B cell (primary cell): ENCODE measurements at regions not wholly inside any gene's neighbourhood (a gene's known extent, or its start where the extent isn't known, plus 50 kb on each side); places are given as distances from the start of the nearest gene placed in this dataset.
"Not testable (repeated sequence)": the region's sequence is repeated elsewhere in the genome, so short reads cannot be mapped to it uniquely, and the experiment has no call there.

ENCODE experiments used
- ATAC-seq: fragments of 200-7000 bp; cut with Tn5 transposase; one replicate; pipeline ENCODE4 v1.10.0; 2021; ENCODE audit warnings: low read depth, mild to moderate bottlenecking, moderate number of reproducible peaks, moderate library complexity
- CTCF ChIA-PET: fragments of 350-600 bp; sonication (Branson Sonifier 250); formaldehyde crosslinking; loops from one replicate; lab custom pipeline; 2021; ENCODE audit warnings: antibody characterized with exemption, inconsistent platforms; lab: Charles Lee
- POLR2A ChIA-PET: fragments of 350-600 bp; sonication (Branson Sonifier 250); formaldehyde crosslinking; loops from one replicate; lab custom pipeline; 2021; ENCODE audit warnings: antibody characterized with exemption; lab: Charles Lee
- DNase-seq: peaks from one replicate; pipeline ENCODE4 v3.0.0; 2013
- H2AFZ ChIP-seq: 2 replicates; pipeline ENCODE4 v1.6.1; 2012; ENCODE audit warnings: mild to moderate bottlenecking, low read depth, low read length; ENCODE audit not compliant: insufficient read depth, poor library complexity, severe bottlenecking
- H3K27ac ChIP-seq, 2 donors: 1 replicate in 1 of 2; 2 replicates in 1 of 2; pipeline ENCODE4 v1.5.1; 2012 to 2013; ENCODE audit warnings: low read length in 2 of 2, mild to moderate bottlenecking in 2 of 2, moderate library complexity in 1 of 2
- H3K27me3 ChIP-seq, 4 experiments: fragments of 200-600 bp in 1 of 4; sonication (generic) in 1 of 4; replicated peaks in 1 of 4; 1 replicate in 2 of 4; 2 replicates in 2 of 4; pipeline versions ENCODE4 v1.6.1 to v1.7.0; 2013 to 2016; ENCODE audit warnings: low read length in 3 of 4, mild to moderate bottlenecking in 2 of 4, mixed read lengths in 1 of 4, moderate library complexity in 1 of 4; ENCODE audit not compliant: insufficient read depth in 4 of 4, control insufficient read depth in 3 of 4; ENCODE audit errors: control extremely low read depth in 1 of 4
- H3K36me3 ChIP-seq, 2 experiments: replicated peaks in 1 of 2; 1 replicate in 1 of 2; 2 replicates in 1 of 2; pipeline versions ENCODE4 v1.6.1 to v1.7.1; 2013; ENCODE audit warnings: low read length in 1 of 2; ENCODE audit not compliant: insufficient read depth in 2 of 2, control insufficient read depth in 1 of 2; ENCODE audit errors: control extremely low read depth in 1 of 2, extremely low read depth in 1 of 2
- H3K4me1 ChIP-seq, 2 donors: fragments of 200-600 bp in 1 of 2; sonication (generic) in 1 of 2; 1 replicate in 1 of 2; 2 replicates in 1 of 2; pipeline versions ENCODE4 v1.5.1 to v1.6.1; 2013 to 2017; ENCODE audit warnings: low read length in 2 of 2; ENCODE audit not compliant: control insufficient read depth in 2 of 2, insufficient read depth in 2 of 2
- H3K4me2 ChIP-seq: replicated peaks from 2 replicates; pipeline ENCODE3; 2012; ENCODE audit warnings: mild to moderate bottlenecking, low read depth, low read length; ENCODE audit not compliant: poor library complexity, severe bottlenecking
- H3K4me3 ChIP-seq, 5 experiments: fragments of 200-600 bp in 1 of 5; sonication (generic) in 1 of 5; 1 replicate in 3 of 5; 2 replicates in 2 of 5; pipeline versions ENCODE4 v1.5.1 to v1.7.0; 2011 to 2016; ENCODE audit warnings: low read length in 4 of 5, mild to moderate bottlenecking in 4 of 5, low read depth in 2 of 5, control low read depth in 1 of 5, moderate library complexity in 1 of 5; ENCODE audit not compliant: insufficient read depth in 1 of 5; ENCODE audit errors: control extremely low read depth in 1 of 5, extremely low read depth in 1 of 5
- H3K79me2 ChIP-seq: fragments of 200-600 bp; sonication (generic); one replicate; pipeline ENCODE4 v1.6.0; 2016; ENCODE audit warnings: low read length; ENCODE audit not compliant: control insufficient read depth, insufficient read depth
- H3K9ac ChIP-seq: fragments of 200-600 bp; sonication (generic); 2 replicates; pipeline ENCODE4 v1.6.1; 2017; ENCODE audit warnings: mild to moderate bottlenecking, low read length, moderate library complexity
- H3K9me3 ChIP-seq, 3 donors: one replicate each; pipeline versions ENCODE4 v1.6.1 to v1.7.1; 2013; ENCODE audit warnings: low read length in 2 of 3; ENCODE audit not compliant: control insufficient read depth in 2 of 3, insufficient read depth in 1 of 3; ENCODE audit errors: control extremely low read depth in 1 of 3
- H4K20me1 ChIP-seq: 2 replicates; pipeline ENCODE4 v1.6.0; 2012; ENCODE audit warnings: mild to moderate bottlenecking, low read length; ENCODE audit not compliant: insufficient read depth, control insufficient read depth, poor library complexity, severe bottlenecking
- H3K27ac Mint-ChIP-seq: one replicate; pipeline ENCODE4 v1.8.0; 2021; ENCODE audit warnings: mixed read lengths
- H3K27me3 Mint-ChIP-seq: one replicate; pipeline ENCODE4 v1.8.0; 2021; ENCODE audit warnings: mixed read lengths
- H3K4me1 Mint-ChIP-seq: one replicate; pipeline ENCODE4 v1.8.0; 2021; ENCODE audit warnings: mixed read lengths
- H3K4me3 Mint-ChIP-seq: one replicate; pipeline ENCODE4 v1.8.0; 2021; ENCODE audit warnings: mixed read lengths
- H3K9me3 Mint-ChIP-seq: one replicate; pipeline ENCODE4 v1.8.0; 2022; ENCODE audit warnings: mixed read lengths; ENCODE audit not compliant: insufficient read depth
- CTCF ChIP-seq: fragments of 200-600 bp; IDR thresholded peaks from one replicate; pipeline ENCODE4 v1.8.0; 2022; ENCODE audit warnings: antibody characterized with exemption, mild to moderate bottlenecking
- EZH2 ChIP-seq: IDR thresholded peaks from 2 replicates; pipeline ENCODE4 v1.6.1; 2012; ENCODE audit warnings: borderline replicate concordance, low read depth, mild to moderate bottlenecking, moderate library complexity, low read length; ENCODE audit not compliant: insufficient read depth, poor library complexity, severe bottlenecking
- WGBS: methylation state at CpG from one replicate; pipeline ENCODE4 v1.1.5; 2013; ENCODE audit warnings: missing lambda C conversion rate; ENCODE audit not compliant: insufficient coverage; 5-methylcytosine and 5-hydroxymethylcytosine counted together
- intact Hi-C: fragments of 100-400 bp; cut with micrococcal nuclease; formaldehyde crosslinking; loops from one replicate; pipeline ENCODE4 v1.10.0; 2022

DNA sequence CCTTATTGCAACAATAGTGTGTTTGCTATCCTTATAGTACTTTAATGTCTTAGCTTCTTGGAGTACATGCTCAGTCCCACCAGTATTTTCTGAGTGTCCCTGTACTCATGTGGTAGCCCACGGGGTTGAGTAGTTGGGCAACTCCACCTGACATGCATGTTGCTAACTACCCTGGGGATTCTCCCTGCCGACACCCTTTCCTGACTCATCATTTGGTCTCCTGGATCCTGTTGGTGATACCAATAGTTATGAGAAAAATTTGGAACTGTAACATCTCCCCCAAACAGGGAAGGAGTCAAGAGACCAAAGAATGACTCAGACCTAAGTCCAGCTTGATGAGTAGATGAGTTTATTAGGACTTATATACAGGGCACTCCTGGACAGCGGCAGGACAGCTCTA, 101.6 kb downstream of the BRMS1L start:
- ChIA-PET POLR2A (no interaction called here), CTCF (no interaction called here)
- no CpG with 5 or more reads among the region's 3 CpGs for WGBS
- Histone ChIP-seq H3K36me3 (no peaks in the 10 kb centered on the region), H3K4me1 (no peaks in the 10 kb centered on the region), H2AFZ (no peak overlapping the region), H3K9ac (no peak overlapping the region), H3K79me2 (no peaks in the 10 kb centered on the region), H3K4me2 (no peak overlapping the region), H3K9me3 (peaks cover 0 to 5% (median 0%) of the 10 kb centered on the region in 3 donors), H3K27ac (no peak overlapping the region), H3K4me3 (no peak overlapping the region), H3K27me3 (no peaks in the 10 kb centered on the region), H4K20me1 (no peaks in the 10 kb centered on the region)
- peaks cover 3% of the 10 kb centered on the region for H3K27me3 Mint-ChIP-seq
- H3K4me1 Mint-ChIP-seq = peaks cover 3% of the 10 kb centered on the region
- DNase-seq (no peak), ATAC-seq (no peak)
- no peaks in the 10 kb centered on the region for H3K9me3 Mint-ChIP-seq
- intact Hi-C loops = no loop called here
- no peak overlapping the region for H3K4me3 Mint-ChIP-seq
- H3K27ac Mint-ChIP-seq = no peak overlapping the region
- TF ChIP-seq CTCF = no peak
- no peak for TF ChIP-seq EZH2

GRCh38 chr14:35925319-35925718, 99.2 kb downstream of the BRMS1L start:
- no peak overlapping the region for H3K4me3 Mint-ChIP-seq
- Histone ChIP-seq H3K79me2 (no peaks in the 10 kb centered on the region), H3K4me1 (no peaks in the 10 kb centered on the region), H2AFZ (no peak overlapping the region), H3K4me2 (no peak overlapping the region), H3K9me3 (peaks cover 0 to 5% (median 0%) of the 10 kb centered on the region in 3 donors), H4K20me1 (no peaks in the 10 kb centered on the region), H3K9ac (no peak overlapping the region), H3K36me3 (no peaks in the 10 kb centered on the region), H3K4me3 (no peak overlapping the region), H3K27me3 (no peaks in the 10 kb centered on the region), H3K27ac (no peak overlapping the region)
- no peak overlapping the region for H3K27ac Mint-ChIP-seq
- H3K4me1 Mint-ChIP-seq = no peaks in the 10 kb centered on the region
- DNase-seq (no peak), ATAC-seq (no peak)
- no CpG with 5 or more reads among the region's 3 CpGs for WGBS
- ChIA-PET POLR2A (no interaction called here), CTCF (no interaction called here)
- intact Hi-C loops = no loop called here
- no peaks in the 10 kb centered on the region for H3K9me3 Mint-ChIP-seq
- peaks cover 3% of the 10 kb centered on the region for H3K27me3 Mint-ChIP-seq
- TF ChIP-seq CTCF = no peak
- no peak for TF ChIP-seq EZH2

DNA sequence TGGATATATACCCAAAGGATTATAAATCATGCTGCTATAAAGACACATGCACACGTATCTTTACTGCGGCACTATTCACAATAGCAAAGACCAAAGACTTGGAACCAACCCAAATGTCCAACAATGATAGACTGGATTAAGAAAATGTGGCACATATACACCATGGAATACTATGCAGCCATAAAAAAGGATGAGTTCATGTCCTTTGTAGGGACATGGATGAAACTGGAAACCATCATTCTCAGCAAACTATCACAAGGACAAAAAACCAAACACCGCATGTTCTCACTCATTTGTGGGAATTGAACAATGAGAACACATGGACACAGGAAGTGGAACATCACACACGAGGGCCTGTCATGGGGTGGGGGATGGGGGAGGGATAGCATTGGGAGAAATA, 96.5 kb downstream of the BRMS1L start:
- H3K4me1 ChIP-seq, ATAC-seq, H3K27me3 ChIP-seq, H4K20me1 ChIP-seq, CTCF ChIA-PET, H3K4me1 Mint-ChIP-seq, H3K4me2 ChIP-seq, H3K4me3 Mint-ChIP-seq, H3K27me3 Mint-ChIP-seq, H3K9me3 ChIP-seq, H3K36me3 ChIP-seq, H2AFZ ChIP-seq, intact Hi-C loops, H3K79me2 ChIP-seq, H3K9ac ChIP-seq, H3K4me3 ChIP-seq, DNase-seq, H3K27ac ChIP-seq, H3K9me3 Mint-ChIP-seq, POLR2A ChIA-PET, H3K27ac Mint-ChIP-seq: not testable (repeated sequence)
- 100% methylated on average over 1 of the region's 4 CpGs for WGBS
